GM18502 (cell line): ENCODE measurements at regions not wholly inside any gene's neighbourhood (a gene's known extent, or its start where the extent isn't known, plus 50 kb on each side); places are given as distances from the start of the nearest gene placed in this dataset.
"Not testable (repeated sequence)": the region's sequence is repeated elsewhere in the genome, so short reads cannot be mapped to it uniquely, and the experiment has no call there.

ENCODE experiments used
- ATAC-seq: cut with Tn5 transposase; IDR thresholded peaks from one replicate; pipeline ENCODE4 v1.9.1; 2021; ENCODE audit warnings: mild to moderate bottlenecking; ENCODE audit not compliant: unreplicated experiment, poor library complexity

DNA sequence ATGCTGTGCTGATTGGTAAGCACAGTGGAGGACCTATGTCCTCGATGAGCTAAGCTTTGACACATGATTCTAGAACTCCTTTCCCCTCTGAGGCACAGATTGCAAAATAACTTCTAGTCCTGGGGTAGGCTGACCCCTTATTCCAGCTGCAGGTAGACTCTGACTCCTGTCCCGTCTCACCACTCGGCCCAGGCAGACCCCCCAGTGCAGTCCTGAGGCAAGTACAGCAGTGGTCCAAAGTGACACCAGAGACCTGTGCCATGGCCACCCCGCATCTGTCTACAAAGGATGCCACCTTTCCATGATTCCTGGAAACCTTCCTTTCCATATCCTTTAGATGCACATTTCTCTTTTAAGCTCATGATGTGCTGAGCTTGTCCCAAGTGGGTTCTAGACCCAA is 482.5 kb downstream of the ZNF536 start:
- ATAC-seq, result no peak

DNA sequence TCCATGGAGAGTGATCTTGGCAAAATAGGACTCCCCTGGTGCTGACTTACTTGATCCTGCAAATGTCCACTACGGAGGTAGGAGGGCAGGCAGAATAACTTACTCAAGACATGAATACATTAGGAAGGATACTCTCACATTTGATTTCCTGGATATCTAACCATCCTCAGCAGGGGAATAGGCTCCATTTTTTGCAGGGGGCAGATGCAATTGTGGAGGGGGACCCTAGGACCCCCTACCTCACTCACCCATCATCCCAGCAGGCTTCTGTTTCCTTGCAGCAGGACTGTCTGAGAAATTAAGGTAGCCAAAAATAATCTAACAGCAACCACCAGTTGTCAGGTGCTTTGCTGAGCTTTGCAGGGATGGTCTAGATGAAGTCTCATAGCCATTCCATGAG is 482.0 kb downstream of the ZNF536 start:
- no peak for ATAC-seq

DNA sequence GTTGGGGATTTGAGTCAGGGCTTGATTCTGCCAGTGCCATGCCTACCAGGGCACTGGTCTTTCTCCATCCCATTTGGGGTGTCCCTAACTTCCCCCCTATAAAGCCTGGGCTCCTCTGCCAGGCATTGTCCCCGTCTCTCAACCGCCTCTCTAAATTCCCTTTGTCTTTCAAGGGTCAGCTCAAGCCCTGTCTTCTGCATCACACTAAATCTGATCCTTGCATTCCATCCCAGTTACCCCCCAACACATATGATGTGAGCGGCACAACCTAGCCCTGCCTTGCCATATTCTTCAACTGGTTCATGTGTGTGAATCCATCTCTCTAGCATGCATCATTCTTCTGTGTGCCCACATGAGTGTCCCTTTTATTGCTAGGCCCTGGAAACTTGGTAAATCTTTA is 480.9 kb downstream of the ZNF536 start:
- no peak for ATAC-seq

DNA sequence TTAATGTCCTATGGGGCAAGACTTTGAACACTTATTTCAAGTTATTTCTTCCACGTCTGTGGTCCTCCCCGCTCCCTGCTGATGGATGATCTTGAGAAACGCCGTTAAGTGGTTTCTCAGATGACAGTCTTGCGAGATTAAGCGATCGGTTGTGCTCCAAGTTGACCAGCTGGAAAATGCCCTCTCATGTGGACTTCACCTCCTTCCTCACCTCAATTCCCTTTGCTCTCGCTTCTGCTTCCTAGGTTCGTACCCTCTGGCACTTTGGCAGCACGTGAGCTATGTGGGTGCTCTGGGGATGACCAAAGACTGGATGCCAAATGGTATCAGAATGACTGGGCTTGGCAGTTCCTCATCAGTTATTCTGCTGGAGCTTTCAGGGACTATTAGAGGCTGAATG is 480.0 kb downstream of the ZNF536 start:
- no peak for ATAC-seq

DNA sequence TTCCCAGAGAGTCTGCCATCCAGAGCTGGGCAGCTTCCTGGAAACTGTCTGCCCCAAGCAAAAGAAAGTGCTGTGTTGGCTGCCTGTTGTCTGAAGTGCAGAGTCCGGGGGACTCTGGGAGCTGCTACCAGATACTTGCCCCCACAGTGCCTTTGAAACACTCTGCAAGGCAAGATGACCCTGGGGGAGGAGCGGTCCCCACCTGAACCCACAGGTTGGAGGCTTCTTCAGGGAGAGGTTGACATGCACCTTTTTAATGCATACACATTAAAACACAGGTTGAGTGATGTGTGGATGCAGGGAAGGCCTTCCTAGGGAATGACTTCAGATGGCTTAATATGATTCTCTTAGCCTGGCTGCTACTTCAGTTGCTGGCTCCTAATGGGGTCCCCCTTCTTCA is 479.5 kb downstream of the ZNF536 start:
- ATAC-seq, result no peak

DNA sequence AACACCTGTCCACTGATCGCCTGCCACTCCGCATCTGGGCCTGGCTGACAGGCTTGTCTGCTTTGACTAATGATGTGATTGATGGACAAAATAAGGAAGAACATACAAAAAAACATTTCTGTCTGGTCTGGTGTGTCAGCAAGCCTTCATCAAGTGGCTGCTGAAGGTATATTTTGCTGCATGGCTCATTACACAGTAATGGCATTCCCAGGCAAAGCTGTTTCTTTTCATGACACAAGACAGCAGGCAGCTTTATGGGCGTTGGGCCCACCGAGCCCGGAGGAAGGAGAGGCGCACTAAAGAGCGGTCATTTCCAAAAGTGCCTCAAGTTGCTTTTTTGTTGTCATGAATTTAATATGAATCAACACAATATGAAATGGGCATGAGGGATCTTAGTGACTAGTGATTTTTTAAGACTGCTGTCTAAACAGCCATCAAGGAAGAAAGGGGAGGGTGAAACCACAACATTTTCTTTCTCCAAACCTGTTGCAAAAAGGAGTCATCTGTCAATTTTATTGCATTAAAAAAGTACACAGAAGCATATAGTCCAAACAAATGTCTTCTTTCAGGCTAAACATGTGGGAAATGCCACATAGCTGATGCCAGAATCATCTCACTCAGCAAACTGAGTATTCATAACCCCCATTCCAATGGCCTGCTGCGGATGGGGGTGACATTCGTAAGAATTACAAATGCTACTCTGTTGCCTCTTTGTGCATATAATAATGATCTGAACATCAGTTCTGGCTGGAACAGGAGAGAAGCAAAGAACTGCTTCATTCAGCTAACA is 476.6 kb downstream of the ZNF536 start:
- no peak for ATAC-seq

DNA sequence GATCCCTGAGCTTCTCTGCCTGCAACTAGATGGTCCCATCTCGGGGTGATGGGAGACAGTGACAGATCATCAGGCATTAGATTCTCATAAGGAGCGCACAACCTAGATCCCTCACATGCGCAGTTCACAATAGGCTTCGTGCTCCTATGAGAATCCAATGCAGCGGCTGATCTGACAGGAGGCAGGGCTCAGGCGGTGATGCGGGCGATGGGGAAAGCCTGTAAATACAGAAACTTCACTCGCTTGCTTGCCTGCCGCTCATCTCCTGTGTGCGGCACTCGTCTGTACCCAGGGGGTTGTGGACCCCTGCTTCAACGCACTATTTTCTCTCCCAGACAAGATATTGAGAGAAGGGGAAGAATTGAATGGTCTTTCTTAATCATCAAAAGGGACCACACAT is 473.9 kb downstream of the ZNF536 start:
- no peak for ATAC-seq

DNA sequence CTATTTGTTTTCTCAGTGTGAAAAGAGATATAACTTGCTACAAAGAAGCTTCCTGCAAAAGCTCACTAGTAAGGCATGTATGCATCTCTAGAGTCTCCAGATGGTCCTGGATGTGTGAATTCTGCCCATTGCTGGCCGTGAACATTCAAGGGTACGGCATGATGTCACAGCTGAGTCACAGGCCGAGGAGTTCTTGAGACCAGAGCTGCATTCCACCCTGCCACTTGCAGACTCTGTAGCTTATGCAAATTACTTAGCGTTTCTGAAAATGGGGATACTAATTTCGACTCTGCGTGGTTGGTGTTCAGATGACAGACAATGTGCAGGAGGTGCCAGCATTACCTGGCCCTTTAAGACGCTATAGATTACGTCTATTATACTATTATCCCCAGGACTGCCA is 470.7 kb downstream of the ZNF536 start:
- no peak for ATAC-seq

DNA sequence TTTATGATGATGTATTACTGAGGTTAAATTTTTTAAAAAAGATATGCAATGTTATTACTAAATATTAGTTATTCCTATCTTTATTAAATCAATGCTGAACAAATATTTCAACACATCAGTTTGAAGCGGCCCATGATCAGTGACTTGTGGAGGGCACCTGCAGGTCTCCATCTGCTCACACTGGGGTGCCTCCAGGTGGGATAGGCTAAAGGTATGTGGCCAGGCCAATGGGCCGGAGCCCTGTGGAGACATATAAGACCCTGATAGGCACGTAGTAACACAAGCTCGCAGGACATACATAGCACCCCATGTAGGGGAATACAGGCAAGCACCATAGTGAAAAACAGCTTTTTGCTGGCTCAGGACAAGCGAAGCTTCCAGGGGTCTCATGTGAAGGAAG is 469.8 kb downstream of the ZNF536 start:
- no peak for ATAC-seq

DNA sequence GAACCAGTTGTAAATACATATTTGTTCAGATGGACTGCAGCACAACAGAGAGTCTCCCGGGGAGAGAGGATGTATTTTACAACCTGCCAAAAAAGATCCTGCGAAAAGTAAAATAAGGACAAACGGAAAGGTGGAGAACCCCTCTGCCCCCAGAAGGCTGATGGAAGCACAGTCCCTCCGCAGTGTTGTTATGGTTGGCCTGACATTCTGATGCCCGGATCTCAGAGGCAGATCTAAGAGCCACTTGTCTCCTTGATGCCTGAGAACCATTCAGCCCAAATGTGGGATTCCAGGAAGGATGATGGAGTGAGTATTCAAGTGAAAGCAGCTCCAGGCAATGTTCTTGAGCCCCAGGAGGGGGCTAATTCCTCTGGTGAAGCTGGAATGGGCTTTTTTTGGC is 458.7 kb downstream of the ZNF536 start:
- no peak for ATAC-seq

DNA sequence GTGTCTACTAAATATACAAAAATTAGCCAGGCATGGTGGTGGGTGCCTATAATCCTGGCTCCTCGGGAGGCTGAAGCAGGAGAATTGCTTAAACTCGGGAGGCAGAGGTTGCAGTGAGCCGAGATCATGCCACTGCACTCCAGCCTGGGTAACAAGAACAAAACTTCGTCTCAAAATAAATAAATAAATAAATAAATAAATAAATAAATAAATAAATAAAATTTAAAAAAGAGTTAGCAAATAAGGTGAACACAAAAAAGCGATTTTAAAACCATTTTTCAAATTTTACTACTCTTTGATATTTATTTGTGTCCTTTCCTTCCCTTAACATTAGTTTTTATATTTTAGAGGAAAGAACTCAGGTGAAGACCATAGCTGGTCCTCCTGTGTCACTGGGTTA is 453.3 kb downstream of the ZNF536 start:
- not testable (repeated sequence) for ATAC-seq

DNA sequence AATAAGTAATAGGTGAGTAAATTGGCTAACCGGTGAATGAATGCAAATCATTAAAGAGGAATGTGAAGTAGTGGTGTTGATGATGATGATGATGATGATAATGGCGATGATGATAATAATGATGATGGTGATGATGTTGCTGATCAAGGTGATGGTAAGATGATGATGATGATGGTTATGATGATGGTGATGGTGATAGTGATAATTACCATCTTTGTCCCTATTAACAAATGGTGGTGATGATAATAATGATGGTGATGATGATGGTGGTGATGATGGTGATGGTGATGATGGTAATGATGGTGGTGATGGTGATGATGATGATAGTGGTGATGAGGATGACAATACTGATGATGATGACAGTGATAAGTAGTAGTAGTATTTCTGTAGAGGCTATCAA is 452.6 kb downstream of the ZNF536 start:
- no peak for ATAC-seq

DNA sequence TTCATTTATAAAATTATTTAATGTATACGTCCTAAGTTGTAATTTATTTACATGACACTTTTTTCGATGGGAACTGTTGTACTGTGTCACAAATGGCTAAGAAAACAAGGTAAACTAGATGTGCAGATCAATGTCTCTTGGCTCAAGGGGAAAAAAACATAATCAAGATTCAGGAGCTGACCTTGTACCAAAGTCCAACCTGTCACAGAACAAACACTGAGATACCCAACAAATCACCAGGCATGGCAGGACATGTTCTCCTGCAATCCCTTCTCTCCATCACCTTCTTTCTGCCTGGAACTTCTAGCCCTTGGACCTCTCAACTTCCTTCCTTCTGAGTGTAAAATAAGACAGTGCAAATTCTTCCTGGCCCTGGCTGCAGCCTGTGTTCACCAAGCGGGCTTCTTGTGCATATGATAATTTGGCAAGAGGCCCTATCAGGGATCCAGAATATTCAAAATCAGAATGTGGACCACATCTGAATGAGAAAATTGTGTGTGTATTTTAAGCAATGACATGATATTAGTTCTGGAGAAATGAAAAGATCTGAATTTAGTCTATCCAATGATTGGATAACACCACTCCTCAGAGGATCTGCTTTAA is 445.9 kb downstream of the ZNF536 start:
- ATAC-seq, result no peak

DNA sequence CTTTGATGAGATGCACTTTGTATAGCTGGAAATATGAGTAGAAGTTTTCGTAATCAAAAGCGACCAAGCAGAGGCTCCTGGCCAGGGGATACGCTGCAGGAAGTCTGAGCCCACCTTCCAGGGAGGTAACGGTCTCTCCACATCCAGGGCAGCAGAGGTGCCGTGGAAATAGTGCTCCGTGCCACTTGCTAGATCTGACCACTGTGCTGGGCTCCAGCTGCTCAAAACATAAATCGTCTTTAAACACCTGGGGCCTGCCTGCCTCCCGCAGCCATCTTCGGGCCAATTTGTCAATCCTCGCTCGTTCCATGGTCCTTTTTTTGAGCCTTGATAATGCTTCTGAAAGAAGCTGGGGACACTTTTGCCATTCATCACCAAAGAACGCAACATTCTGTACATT is 445.0 kb downstream of the ZNF536 start:
- no peak for ATAC-seq

DNA sequence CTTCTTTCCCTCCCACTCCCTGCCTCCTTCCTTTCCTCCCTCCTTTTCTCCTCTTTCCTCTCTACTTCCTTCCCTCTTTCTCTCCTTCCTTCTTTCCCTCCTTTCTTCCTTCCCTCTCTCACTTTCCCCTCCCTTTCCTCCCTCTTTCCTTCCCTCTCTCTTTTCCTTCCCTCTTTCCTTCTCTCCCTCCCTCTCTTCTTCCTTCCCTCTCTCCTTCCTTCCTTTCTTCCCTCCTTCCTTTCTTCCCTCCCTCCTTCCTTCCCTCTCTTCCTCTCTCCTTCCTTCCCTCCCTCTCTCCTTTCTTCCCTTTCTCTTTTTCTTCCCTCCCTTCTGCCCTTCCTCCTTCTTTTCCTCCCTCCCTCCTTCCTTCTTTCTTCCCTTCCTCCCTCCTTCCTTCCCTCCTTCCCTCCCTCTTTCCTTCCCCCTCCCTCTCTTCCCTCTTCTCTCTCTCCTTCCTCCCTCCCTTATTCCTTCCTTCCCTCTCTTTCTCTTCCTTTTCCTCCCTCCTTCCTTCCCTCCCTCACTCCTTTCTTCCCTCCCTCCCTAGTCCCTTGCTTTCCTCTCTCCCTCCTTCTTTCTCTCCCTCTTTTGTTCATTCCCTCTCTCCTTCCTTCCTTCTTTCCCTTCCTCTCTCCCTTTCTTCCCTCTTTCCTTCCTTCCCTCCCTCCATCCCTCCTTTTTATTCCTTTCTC is 443.9 kb downstream of the ZNF536 start:
- no peak for ATAC-seq

DNA sequence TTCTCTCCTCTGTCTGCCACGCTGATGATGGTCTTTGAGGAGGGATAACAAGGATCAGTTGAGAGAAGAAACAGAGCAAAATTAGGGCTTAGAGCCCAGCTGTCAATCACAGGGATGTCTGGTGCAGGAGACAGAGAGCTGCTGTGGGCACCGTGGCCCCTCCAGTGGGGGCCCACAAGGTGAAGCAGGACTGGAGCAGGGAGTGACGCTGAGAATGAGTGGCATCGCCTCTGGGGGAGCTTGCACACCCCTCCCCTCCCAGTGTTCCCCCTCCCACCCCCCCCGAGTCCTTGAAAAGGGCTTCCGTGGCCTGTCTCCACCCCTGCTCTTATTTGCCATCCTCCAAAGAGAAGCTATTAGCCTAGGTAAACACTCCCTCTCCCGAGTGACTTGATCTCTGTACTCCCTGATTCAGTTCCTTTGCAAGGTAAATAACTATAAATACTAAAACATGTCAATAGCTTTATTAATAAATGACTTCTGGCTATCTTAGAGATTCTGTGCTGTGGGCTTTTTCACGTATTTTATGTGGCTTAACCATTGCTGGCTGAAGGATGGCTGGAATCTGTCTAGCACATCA is 440.0 kb downstream of the ZNF536 start:
- ATAC-seq, result no peak

DNA sequence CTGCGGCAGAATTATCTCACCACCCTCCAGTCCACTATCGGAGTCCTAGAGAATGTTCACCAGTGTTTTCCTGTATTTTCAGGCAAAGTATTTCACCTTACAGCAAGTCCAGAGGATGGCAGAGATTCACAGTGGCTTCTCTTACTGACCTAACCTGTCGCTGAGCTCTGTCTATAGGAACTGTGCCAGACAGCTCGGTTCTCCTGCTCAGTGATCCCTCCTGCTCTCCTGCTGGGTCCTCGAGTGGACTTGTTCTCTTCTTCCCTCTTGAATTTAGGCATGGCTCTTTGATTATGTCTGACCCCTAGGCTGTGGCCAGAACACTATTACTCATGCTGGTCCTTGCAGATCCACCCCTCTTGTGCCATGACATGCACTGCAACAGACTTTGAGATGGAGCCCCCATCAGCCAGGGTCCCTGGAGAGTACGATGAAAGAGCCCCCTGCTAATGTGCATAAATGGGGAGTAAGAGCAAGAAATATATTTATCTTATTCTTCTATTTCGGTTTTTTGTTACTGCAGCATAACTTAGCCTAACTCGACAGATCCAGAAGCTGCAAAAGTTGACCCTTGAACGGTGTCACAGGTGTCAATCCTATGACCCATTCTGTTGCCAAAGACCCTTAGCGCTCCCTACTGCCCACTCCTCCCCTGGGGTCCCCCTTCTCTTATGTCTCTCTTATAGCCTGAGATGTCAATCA is 439.4 kb downstream of the ZNF536 start:
- ATAC-seq, result no peak

DNA sequence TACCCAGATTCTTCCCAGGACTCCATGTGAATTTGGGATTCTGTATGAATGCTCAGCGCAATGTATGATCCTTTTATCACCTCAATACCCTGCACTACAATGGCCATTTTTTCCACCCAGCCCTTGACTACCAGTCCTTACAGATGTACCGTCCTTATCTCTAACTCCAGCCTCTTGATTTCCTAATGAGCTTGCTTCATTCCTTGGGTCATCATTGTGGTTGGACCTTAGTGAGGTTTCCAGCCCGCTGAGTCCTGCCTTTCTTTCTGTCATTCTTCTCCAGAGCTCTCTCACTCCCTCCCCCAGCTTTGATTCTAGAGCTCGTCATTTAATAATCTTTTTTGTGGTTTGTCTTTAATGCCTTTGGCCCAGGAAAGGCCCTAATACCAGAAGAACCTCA is 438.5 kb downstream of the ZNF536 start:
- ATAC-seq, result no peak

DNA sequence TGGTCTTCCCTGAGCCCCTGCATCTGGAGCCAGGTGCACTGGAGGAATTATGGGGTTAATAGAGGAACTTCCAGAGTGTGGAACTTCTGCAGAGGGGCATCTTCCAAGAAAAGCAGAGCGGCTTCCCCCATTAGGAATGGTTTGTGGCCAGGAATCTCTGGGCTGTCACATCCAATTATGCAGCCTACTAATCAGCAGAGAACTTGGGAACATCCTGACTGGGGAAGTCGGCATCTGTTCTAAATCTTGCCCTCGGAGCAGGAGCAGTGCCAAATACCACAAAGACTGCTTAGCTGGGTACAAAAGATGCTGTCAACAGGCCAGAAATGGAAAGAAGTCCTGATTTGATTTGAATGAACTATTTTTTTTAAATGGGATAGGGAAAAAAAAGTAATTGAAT is 435.1 kb downstream of the ZNF536 start:
- ATAC-seq, result no peak

DNA sequence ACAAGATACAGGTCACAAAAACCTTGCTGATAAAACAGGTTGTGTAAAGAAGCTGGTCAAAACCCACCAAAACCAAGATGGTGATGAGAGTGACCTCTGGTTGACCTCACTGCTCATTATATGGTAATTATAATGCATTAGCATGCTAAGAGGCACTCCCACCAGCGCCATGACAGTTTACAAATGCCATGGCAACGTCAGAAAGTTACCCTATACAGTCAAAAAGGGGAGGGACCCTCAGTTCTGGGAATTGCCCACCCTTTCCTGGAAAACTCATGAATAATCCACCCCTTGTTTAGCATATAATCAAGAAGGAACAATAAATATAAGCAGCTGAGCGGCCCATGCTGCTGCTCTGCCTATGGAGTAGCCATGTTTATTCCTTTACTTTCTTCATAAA is 434.1 kb downstream of the ZNF536 start:
- ATAC-seq, result no peak

DNA sequence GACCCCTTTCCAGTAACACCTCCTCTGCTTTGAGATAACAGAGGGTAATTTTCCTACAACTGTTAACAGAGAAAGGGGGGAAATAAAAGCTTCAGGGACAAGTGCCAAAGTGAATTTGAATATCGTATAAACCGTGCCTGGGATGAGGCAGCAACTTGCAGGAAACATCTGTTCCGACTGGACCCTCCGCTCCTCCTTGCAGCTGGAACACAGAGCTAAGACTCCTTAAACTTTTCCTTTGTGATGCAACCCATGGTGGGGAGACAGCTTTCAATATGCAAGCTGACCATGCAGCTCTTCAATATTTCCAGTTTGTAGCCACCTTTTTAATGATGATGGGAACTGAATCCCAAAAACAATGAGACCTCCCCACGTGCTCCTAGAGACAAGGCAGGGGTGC is 432.6 kb downstream of the ZNF536 start:
- no peak for ATAC-seq
